Skin epidermis (tissue), 12 donors: ENCODE measurements at regions not wholly inside any gene's neighbourhood (a gene's known extent, or its start where the extent isn't known, plus 50 kb on each side); places are given as distances from the start of the nearest gene placed in this dataset.

Source experiments
- H3K27ac ChIP-seq, 21 experiments: fragments of 200-600 bp; sonication (generic) in 11 of 21; one replicate each; pipeline ENCODE4 v1.5.0; 2020; ENCODE audit warnings: mild to moderate bottlenecking in 3 of 21, inconsistent platforms in 2 of 21, moderate library complexity in 2 of 21
- H3K4me3 ChIP-seq, 7 experiments: fragments of 200-600 bp; sonication (generic) in 2 of 7; one replicate each; pipeline ENCODE4 v1.5.0; 2020; ENCODE audit warnings: inconsistent platforms in 2 of 7, mild to moderate bottlenecking in 2 of 7, moderate library complexity in 1 of 7

- Histone ChIP-seq H3K27ac (no peak overlapping the region), H3K4me3 (no peak overlapping the region)
Measured at GRCh38 chr18:73614812-73615211, 532.8 kb downstream of the FBXO15 start.

GRCh38 chr18:73613706-73614340 is 533.8 kb downstream of the FBXO15 start:
- no peak overlapping the region for H3K4me3 ChIP-seq
- no peak overlapping the region for H3K27ac ChIP-seq

GRCh38 chr18:73597832-73598615 is 549.6 kb downstream of the FBXO15 start:
- Histone ChIP-seq H3K4me3 (no peak overlapping the region), H3K27ac (no peak overlapping the region)

- no peak overlapping the region for H3K4me3 ChIP-seq
- no peak overlapping the region for H3K27ac ChIP-seq
Measured at GRCh38 chr18:73594749-73595148, 552.9 kb downstream of the FBXO15 start.

DNA sequence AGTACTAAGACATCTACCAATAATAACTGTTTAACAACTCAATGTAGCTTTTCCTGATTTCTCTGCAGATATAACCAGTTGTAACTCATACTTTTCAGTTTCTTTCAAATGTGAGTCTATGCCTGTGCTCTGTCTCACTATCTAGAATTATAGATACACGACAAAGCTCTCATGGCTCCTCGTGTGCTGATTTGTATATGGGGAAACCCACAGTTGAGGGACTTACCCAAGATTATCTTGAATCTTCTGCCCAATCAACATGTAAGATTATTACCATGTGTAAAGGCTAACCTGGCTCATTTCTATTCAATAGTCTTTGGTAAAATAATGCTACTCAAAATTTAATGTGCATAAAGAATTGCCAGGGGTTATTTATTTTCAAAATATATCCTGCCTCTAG is 554.4 kb downstream of the FBXO15 start:
- Histone ChIP-seq H3K4me3 (no peak overlapping the region), H3K27ac (no peak overlapping the region)

DNA sequence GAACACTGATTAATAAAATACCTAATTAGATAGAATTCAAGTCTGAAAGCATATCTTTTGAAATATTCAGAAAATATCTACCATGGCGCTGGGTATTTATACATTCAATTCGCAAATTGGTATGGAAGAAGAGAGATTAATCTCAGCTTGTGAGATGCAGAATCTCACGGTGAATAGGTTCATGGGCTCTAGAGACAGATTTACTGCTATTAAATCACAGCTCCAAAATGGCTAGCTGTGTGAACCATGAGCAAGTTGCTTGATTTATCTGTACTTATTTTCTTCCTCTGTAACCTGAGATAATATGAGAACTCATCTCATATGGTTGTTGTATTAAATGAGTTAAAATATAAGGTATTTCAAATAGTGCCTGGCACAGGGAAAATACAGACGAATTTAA is 556.7 kb downstream of the FBXO15 start:
- Histone ChIP-seq H3K4me3 (no peak overlapping the region), H3K27ac (no peak overlapping the region)

DNA sequence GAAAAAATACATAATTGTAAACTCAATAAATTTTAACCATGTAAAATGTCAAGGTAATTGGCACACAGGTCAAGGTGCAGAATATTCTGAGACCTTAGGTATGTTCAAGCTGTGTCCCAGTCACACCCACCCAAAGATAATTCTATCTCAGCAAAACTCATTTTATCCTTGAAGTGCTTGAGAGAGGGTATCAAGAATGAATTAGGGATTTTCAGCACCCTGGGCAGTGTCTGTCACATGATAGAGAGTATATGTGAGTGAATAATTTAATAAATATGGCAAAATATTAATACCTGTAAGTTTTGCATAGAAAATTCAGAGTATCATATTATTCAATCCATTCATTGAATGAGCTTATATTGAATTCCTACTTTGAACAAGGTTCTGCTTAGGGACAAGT is 567.9 kb downstream of the FBXO15 start:
- H3K27ac ChIP-seq = no peak overlapping the region
- H3K4me3 ChIP-seq = no peak overlapping the region

- Histone ChIP-seq H3K27ac (no peak overlapping the region), H3K4me3 (no peak overlapping the region)
Measured at GRCh38 chr18:73577365-73577764, 570.3 kb downstream of the FBXO15 start.

- H3K4me3 ChIP-seq = no peak overlapping the region
- H3K27ac ChIP-seq = peak overlapping the region in 5 of 21 experiments; percentile 13 to 69 (median 37)
Measured at GRCh38 chr18:73563901-73564472, 583.6 kb downstream of the FBXO15 start.

DNA sequence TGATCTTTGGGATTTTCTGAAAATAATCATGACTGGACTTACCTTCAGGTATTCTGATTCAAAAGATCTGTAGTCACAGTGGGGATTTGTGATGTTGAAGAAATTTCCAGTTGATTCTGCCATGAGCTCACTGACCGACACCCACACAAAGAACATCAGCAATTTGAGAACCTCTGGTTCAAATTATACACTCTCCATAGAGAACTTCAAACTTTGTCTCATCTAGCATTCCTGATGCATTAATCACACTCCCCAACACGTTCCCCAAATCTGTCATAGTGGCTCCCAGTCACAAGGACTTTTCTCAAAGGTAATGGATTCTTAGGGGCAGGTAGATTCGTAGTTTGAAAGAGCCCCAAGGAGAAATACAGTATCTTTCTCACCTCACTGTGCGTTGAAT is 584.3 kb downstream of the FBXO15 start:
- Histone ChIP-seq H3K27ac (peak overlapping the region in 4 of 21 experiments; percentile 37 to 69 (median 43)), H3K4me3 (no peak overlapping the region)

DNA sequence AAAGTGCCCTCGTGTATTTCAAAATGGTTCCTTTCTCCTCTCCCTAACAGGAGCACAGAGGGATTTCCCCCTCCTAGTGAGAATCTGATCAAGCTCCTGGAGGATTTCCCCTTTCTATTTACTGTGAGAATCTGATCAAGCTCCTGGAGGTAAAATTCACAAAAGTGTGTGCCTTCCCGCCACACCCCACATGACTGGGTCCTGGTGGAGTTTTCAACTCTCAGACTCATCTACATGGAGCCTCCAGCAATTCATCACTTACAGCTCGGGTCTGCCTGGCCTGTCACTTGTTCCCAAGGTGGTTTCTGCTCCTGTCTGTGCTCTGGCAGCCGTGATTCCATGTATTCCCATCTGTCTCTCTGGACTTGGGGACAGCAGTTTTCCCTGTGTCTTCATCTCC is 590.7 kb downstream of the FBXO15 start:
- no peak overlapping the region for H3K27ac ChIP-seq
- H3K4me3 ChIP-seq = no peak overlapping the region

GRCh38 chr18:73552171-73552570 is 595.5 kb downstream of the FBXO15 start:
- no peak overlapping the region for H3K4me3 ChIP-seq
- no peak overlapping the region for H3K27ac ChIP-seq

DNA sequence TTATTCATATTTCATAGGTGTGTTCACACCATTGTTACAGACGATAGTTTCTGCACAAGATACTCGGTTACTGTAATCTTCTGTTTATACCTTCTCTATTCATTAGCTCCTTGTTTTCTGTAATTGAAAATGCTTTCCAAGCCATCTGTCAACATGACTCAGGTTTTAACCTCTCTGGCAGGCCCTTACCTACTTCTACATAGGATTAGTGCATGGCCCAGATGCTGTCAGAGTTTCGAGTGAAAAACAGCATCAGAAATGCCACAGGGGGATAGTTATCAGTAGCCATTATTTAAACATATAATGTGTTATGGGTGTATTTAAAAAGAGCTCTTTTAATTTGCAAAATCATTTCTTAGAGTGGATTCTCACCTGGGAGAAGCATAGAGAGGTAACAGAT is 596.4 kb downstream of the FBXO15 start:
- no peak overlapping the region for H3K27ac ChIP-seq

GRCh38 chr18:73549236-73549635 is 598.4 kb downstream of the FBXO15 start:
- no peak overlapping the region for H3K4me3 ChIP-seq

More for the DNA sequence above, 596.4 kb downstream of the FBXO15 start:
- no peak overlapping the region for H3K4me3 ChIP-seq

DNA sequence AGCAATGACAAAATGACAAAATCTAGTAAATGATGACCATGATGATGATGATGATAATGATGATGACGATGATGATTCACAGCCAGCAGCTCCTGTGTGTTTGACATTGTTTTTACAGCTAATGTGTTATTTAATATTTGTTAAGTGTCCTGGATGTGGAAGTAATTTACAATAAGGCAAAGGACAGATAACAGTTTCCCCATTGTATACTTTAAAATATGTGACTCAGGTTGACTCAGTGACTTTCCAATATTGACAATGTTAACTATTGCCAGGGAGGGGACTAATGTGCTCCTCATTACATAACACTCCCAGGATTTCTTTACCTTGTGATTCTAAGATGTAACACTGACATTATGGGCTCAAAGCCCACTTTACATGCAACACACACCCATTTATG is 602.2 kb downstream of the FBXO15 start:
- Histone ChIP-seq H3K4me3 (no peak overlapping the region), H3K27ac (no peak overlapping the region)

More at GRCh38 chr18:73549236-73549635, 598.4 kb downstream of the FBXO15 start:
- H3K27ac ChIP-seq = no peak overlapping the region

DNA sequence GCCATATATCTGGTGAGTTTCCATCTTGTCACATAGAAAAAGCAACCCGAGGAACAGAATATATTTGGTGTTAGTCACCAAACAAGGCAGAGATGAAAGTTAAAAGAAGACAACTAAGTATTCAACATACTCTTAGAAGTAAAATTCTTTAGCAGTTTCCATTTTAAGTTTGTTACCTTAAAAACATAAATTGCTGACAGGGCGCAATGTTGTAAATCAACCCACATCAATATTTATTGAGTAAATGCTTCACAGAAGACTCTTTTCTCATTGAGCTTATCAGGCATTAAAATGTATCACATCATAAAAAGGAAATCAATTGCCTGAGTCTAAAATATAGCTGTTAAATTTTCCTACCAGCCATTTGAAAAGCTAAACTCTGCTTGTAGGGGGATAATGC is 603.0 kb downstream of the FBXO15 start:
- Histone ChIP-seq H3K27ac (no peak overlapping the region), H3K4me3 (no peak overlapping the region)

DNA sequence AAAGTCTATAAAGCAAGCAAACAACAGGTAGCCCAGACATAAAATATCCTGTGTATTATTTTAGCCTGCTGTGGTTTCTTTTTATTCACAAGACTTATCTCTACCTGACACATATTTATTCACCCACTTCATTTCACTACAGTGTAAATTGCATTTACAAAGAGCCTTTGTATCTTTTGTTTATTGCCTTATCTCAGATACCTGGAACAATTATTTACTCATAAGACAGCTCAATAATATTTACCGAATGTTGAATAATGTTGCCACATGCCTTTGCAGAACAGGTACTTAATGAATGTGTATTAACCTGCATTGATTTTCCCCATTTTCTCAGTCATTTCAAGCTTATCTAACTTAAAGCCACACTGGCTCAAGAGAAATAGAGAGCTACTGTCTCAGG is 603.6 kb downstream of the FBXO15 start:
- H3K4me3 ChIP-seq = no peak overlapping the region
- H3K27ac ChIP-seq = no peak overlapping the region

- Histone ChIP-seq H3K4me3 (no peak overlapping the region), H3K27ac (no peak overlapping the region)
Measured at GRCh38 chr18:73535990-73536389, 611.6 kb downstream of the FBXO15 start.

DNA sequence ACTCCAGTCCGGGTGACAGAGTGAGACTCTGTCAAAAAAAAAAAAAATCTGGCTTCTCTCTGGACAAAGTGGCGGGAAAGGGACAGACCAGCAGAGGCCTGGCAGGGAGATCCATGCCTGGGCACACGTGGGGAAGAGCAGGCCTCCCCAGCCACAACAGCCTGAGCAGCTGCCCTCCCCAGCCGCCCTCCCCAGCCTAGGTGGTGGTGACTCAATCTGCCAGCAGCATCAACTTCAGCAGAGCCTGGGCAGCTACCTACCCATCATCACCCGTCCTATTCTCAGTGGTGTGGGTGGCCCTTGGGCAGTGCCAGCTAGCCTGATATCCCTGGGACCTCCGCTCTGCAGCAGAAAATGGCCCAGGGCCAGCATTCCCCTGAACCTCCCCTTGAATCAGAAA is 612.4 kb downstream of the FBXO15 start:
- H3K4me3 ChIP-seq = no peak overlapping the region

GRCh38 chr18:73531601-73532000 is 616.0 kb downstream of the FBXO15 start:
- no peak overlapping the region for H3K4me3 ChIP-seq

More for the DNA sequence above, 612.4 kb downstream of the FBXO15 start:
- H3K27ac ChIP-seq = no peak overlapping the region

DNA sequence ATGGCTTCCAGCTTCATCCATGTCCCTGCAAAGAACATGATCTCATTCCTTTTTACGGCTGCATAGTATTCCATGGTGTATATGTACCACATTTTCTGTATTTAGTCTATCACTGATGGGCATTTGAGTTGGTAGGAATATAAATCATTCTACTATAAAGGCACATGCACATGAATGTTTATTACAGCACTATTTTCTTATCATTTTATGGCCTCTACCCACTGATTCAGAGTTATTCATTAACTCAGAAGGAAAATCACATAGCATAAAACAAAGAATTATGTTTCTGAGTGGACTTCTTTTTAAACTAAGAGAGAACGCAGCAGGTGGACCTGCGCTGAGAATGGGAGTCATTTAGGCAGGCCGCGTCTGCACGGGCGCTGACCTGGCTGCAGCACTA is 619.6 kb downstream of the FBXO15 start:
- Histone ChIP-seq H3K4me3 (no peak overlapping the region), H3K27ac (no peak overlapping the region)

More at GRCh38 chr18:73531601-73532000, 616.0 kb downstream of the FBXO15 start:
- no peak overlapping the region for H3K27ac ChIP-seq
